ENCODE measurements at regions not wholly inside any gene's neighbourhood (a gene's known extent, or its start where the extent isn't known, plus 50 kb on each side); places are given as distances from the start of the nearest gene placed in this dataset.
A peak's percentile ranks its signal among the peaks of the same experiment; 100 is the strongest.
"Not testable (repeated sequence)": the region's sequence is repeated elsewhere in the genome, so short reads cannot be mapped to it uniquely, and the experiment has no call there.

DNA sequence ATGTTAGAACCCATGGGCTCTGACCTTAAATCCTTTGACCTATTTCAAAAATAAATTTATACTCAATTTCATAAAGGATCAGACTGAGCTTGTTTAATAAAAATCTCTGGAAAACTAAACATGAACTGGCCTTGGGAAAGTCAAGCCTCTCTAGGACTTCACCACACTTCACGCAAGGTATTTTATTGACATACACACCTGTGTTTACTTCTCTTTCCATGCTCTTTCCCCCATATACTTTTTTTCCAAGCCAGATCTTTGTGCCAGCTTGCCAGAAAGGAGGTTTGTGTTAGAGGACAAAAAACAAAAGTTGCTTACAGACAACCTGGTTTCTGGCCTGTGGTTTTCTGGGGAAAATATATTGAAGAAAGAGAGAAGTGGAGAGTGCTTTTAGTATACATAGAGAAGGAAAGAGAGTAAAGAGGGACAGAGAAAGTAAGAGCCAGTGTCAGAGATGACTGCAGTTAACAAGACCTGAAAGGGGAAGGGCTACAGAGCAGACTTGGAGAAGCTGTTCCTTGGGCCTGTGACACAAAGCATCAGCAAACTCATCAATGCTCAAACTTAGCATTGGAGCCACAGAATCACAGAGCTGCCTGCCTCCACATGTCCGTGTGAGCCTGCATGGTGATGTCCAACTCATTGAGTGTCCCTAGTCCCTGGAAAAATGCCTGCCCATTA lies 77.3 kb upstream of the TMTC2 start:
- no peak for ATAC-seq
- H3K9me3 ChIP-seq = no peaks in the 10 kb centered on the region
- intact Hi-C loops (cut with DNase I) = no loop called here
- no peak for TF ChIP-seq CTCF (IDR thresholded peaks at IDR 0.05)
- TF ChIP-seq POLR2A (IDR thresholded peaks at IDR 0.05) = no peak
- peak overlapping the region in 2 of 4 donors; percentile 2 to 25 for H3K27ac ChIP-seq
- WGBS, 2 donors = 43 to 60% methylated on average over 2 of the region's 2 CpGs
- DNase-seq = no peak
- H3K4me1 ChIP-seq = peaks cover 14% of the 10 kb centered on the region
- no peak overlapping the region for H3K4me3 ChIP-seq
- no peaks in the 10 kb centered on the region for H3K36me3 ChIP-seq (replicated peaks in 1 of 2; ENCODE audit: insufficient read depth in 1 of 2, low read depth in 2 of 2)
- H3K27me3 ChIP-seq = no peaks in the 10 kb centered on the region

DNA sequence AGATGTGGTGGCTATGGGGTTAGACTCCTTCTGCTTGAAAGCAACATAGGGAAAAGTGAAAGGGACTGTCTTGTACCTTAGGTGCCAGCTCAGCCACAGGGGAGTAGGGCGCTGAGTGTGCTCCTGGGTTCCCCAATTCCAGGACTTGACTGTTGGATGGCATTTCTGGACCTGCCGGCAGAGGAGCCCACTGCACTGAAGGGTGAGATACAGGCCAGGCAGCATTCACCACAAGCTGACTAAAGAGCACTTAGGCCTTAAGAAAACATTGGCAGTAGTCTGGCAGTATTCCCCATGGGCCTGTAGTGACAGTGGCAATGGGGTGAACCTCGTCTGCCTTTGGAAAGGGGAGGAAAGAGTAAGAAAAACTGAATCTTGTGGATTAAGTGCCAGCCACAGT lies 67.1 kb upstream of the TMTC2 start:
- Histone ChIP-seq H3K4me3 (no peak overlapping the region), H3K9me3 (no peaks in the 10 kb centered on the region), H3K36me3 (replicated peaks in 1 of 2; ENCODE audit: insufficient read depth in 1 of 2, low read depth in 2 of 2) (no peaks in the 10 kb centered on the region), H3K4me1 (peaks cover 5% of the 10 kb centered on the region), H3K27ac (no peak overlapping the region), H3K27me3 (no peaks in the 10 kb centered on the region)
- intact Hi-C loops (cut with DNase I) = no loop called here
- 89 to 91% methylated on average over 3 of the region's 3 CpGs for WGBS, 2 donors
- DNase-seq (no peak), ATAC-seq (no peak)
- no peak for TF ChIP-seq POLR2A (IDR thresholded peaks at IDR 0.05)
- TF ChIP-seq CTCF (IDR thresholded peaks at IDR 0.05) = no peak

GRCh38 chr12:82620917-82621316 lies 65.8 kb upstream of the TMTC2 start:
- Histone ChIP-seq H3K27ac (no peak overlapping the region), H3K4me3 (no peak overlapping the region), H3K4me1 (peaks cover 5% of the 10 kb centered on the region), H3K27me3 (no peaks in the 10 kb centered on the region), H3K9me3 (no peaks in the 10 kb centered on the region), H3K36me3 (replicated peaks in 1 of 2; ENCODE audit: insufficient read depth in 1 of 2, low read depth in 2 of 2) (no peaks in the 10 kb centered on the region)
- intact Hi-C loops (cut with DNase I) = no loop called here
- WGBS, 2 donors = 91 to 95% methylated on average over 3 of the region's 3 CpGs
- ATAC-seq (no peak), DNase-seq (no peak)
- no peak for TF ChIP-seq POLR2A (IDR thresholded peaks at IDR 0.05)
- no peak for TF ChIP-seq CTCF (IDR thresholded peaks at IDR 0.05)

GRCh38 chr12:82625523-82625922 lies 61.2 kb upstream of the TMTC2 start:
- H3K4me3 ChIP-seq = no peak overlapping the region
- H3K27me3 ChIP-seq = no peaks in the 10 kb centered on the region
- no peak overlapping the region for H3K27ac ChIP-seq
- no peaks in the 10 kb centered on the region for H3K36me3 ChIP-seq (replicated peaks in 1 of 2; ENCODE audit: insufficient read depth in 1 of 2, low read depth in 2 of 2)
- no peak for DNase-seq
- H3K9me3 ChIP-seq = no peaks in the 10 kb centered on the region
- 31 to 33% methylated on average over 3 of the region's 3 CpGs for WGBS, 2 donors
- no peak for ATAC-seq
- H3K4me1 ChIP-seq = peaks cover 5% of the 10 kb centered on the region
- intact Hi-C loops (cut with DNase I) = no loop called here
- no peak for TF ChIP-seq CTCF (IDR thresholded peaks at IDR 0.05)
- TF ChIP-seq POLR2A (IDR thresholded peaks at IDR 0.05) = no peak

DNA sequence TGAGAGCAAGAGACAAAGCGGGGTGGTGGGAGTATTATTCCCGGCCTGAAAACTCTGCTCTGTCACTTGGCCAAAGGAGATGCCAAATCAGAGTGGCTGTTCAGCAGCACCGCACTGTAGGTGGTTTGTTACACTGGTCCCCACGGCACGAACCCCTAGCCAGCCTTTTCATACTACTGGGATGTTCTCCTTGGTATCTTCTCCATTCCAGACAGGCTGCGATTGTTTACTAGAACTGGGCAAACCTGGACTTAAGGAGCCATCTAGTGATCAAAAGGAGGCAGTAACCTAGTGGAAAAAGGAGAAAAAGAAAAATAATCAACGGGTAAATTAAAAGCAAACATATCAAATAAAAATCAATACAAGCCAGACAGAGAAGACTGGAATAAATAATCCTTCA lies 58.9 kb upstream of the TMTC2 start:
- H3K36me3 ChIP-seq (replicated peaks in 1 of 2; ENCODE audit: insufficient read depth in 1 of 2, low read depth in 2 of 2) = no peaks in the 10 kb centered on the region
- DNase-seq (no peak), ATAC-seq (peak; percentile 38)
- TF ChIP-seq CTCF (IDR thresholded peaks at IDR 0.05) (peak in 5 of 7 experiments; percentile 29 to 66 (median 60)), POLR2A (IDR thresholded peaks at IDR 0.05) (no peak)
- H3K4me3 ChIP-seq = no peak overlapping the region
- intact Hi-C loops (cut with DNase I) = no loop called here
- no peaks in the 10 kb centered on the region for H3K27me3 ChIP-seq
- no peaks in the 10 kb centered on the region for H3K9me3 ChIP-seq
- no peak overlapping the region for H3K27ac ChIP-seq
- peaks cover 5% of the 10 kb centered on the region for H3K4me1 ChIP-seq
- WGBS, 2 donors = 43 to 50% methylated on average over 7 of the region's 7 CpGs

DNA sequence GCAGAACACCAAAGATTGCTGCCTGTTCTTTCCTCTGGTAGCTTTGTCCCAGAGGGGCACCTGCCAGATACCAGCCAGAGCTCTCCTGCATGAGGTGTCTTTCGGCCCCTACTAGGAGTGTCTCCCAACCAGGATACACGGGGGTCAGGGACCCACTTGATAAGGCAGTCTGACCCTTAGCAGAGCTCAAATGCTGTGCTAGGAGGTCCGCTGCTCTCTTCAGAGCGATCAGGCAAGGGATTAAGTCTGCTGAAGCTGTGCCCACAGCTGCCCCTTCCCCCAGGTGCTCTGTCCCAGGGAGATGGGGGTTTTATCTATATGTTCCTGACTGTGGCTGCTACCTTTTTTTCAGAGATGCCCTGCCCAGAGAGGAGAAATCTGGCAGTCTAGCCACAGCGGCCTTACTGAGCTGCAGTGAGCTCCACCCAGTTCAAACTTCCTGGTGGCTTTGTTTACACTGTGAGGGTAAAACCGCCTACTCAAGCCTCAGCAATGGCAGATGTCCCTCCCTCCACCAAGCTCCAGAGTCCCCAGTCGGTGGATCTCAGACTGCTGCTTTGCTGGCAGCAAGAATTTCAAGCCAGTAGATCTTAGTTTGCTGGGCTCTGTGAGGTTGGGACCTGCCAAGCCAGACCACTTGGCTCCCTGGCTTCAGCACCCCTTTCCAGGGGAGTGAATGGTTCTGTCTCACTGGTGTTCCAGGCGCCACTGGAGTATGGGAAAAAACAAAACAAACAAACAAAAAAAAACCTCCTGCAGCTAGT lies 52.0 kb upstream of the TMTC2 start:
- H3K27ac ChIP-seq; H3K4me3 ChIP-seq; H3K27me3 ChIP-seq; H3K9me3 ChIP-seq; H3K4me1 ChIP-seq; ATAC-seq; H3K36me3 ChIP-seq (replicated peaks in 1 of 2; ENCODE audit: insufficient read depth in 1 of 2, low read depth in 2 of 2); intact Hi-C loops (cut with DNase I): not testable (repeated sequence)
- WGBS, 2 donors = 65 to 69% methylated on average over 6 to 8 of the region's 8 CpGs
- DNase-seq = peak in 1 of 4 donors; percentile 19
